Stimulated activated CD4-positive, alpha-beta T cell treated with anti-CD3 and anti-CD28 coated beads, TNF-alpha, amount 100 ng/mL, for 1 hour (primary cell): ENCODE measurements at regions not wholly inside any gene's neighbourhood (a gene's known extent, or its start where the extent isn't known, plus 50 kb on each side); places are given as distances from the start of the nearest gene placed in this dataset.

Experiments used
- DNase-seq, 3 donors: peaks; one replicate each; pipeline ENCODE4 v3.0.0-alpha.2; 2020; ENCODE audit warnings: low read depth in 3 of 3, low spot score in 1 of 3

DNA sequence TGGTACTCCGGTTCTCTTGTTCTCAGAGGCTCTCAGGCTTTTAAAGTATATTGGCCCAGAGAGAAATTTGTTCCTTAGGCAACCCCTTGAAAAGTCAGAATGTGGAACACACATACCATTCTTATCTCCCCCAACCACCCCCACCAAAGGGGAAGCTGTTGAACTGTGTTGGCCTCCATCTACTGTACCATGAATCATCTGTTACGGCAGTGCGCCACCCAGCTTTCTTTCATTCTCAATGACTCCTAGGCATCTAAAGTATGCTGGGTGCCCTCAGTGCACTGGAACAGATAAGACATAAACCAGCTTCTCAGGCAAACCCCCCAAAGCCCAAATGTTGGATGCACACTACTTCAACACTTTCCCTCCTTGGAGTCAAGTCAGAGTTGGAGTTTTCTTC is 696.2 kb upstream of the TENM4 start:
- DNase-seq = no peak

- no peak for DNase-seq
These were observed 688.6 kb upstream of the TENM4 start for GRCh38 chr11:80129396-80129795.

DNA sequence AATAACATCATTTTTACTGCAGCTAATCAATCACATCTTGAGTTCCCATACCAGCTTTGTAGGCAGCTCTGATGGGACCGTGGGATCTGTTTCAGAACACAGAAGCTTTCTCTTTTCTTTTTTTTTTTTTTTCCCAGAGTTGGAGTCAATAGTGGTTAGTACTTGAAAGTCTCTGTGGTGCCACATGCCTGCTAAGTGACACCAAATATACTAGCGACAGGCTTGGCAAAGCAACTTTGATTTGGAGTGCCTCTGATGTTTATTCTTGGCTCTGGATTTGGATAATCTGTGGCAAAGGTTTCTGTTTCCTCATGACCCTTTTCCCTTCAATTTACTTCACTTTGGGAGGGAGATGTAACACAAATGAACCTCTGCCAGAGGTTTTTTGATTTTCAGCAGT is 681.4 kb upstream of the TENM4 start:
- no peak for DNase-seq

GRCh38 chr11:80118073-80118472 is 677.2 kb upstream of the TENM4 start:
- DNase-seq = no peak

DNA sequence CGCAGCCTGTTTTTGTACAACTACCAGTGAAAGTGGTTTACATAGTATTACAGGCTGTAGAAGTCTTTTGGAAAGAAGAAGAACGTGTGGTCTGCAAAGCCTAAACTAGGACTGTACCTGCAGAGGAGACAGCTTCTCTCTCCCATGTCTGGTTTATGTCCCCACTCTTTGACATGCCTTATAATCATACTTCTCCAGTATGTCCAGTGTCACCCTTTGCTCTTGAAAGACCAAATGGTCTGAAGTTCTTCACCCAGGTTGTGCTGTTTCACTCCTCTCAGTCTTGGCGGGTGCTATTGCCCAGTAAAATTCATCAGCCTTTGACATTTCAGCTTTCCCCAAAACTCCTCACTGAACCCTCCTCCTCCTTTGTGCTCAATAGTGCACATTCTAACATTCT is 676.0 kb upstream of the TENM4 start:
- no peak for DNase-seq

DNA sequence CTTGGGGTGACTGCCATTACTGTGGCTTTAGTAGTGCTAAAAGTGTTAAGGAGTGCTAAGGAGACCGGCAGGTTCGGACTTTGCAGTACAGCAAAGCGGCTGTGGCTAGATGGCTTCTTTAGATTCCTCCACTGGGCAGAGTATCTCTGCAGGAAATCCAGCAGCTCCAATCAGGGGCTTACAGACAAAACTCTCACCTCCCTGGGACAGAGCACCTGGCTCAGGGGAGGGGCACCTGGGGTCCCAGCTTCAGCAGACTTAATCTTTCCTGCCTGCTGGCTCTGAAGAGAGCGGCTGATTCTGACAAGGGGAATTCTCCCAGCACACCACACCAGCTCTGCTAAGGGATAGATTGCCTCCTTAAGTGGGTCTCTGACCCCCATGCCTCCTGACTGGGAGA is 668.8 kb upstream of the TENM4 start:
- no peak for DNase-seq

DNA sequence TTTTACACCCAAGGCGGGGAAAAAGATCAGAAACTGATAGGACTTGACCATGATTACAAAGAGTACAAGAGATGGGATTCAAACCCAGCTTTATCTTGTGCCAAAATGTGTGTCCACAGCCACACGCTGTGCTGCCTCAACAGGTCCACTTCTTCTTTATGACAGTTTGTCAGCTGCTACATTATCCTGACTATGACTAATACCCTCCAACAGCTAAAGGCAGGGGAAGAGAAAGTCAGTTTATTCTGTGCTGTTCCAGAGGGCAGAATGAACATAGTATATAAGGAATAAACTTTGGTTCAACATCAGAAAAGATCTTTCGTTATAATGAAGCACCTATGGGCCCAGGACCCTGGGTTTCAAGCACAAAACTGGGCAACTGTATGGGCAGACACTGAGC is 668.2 kb upstream of the TENM4 start:
- DNase-seq = no peak

GRCh38 chr11:80107415-80107814 is 666.6 kb upstream of the TENM4 start:
- no peak for DNase-seq

- DNase-seq = no peak
These were observed 663.4 kb upstream of the TENM4 start for GRCh38 chr11:80104191-80104590.

DNA sequence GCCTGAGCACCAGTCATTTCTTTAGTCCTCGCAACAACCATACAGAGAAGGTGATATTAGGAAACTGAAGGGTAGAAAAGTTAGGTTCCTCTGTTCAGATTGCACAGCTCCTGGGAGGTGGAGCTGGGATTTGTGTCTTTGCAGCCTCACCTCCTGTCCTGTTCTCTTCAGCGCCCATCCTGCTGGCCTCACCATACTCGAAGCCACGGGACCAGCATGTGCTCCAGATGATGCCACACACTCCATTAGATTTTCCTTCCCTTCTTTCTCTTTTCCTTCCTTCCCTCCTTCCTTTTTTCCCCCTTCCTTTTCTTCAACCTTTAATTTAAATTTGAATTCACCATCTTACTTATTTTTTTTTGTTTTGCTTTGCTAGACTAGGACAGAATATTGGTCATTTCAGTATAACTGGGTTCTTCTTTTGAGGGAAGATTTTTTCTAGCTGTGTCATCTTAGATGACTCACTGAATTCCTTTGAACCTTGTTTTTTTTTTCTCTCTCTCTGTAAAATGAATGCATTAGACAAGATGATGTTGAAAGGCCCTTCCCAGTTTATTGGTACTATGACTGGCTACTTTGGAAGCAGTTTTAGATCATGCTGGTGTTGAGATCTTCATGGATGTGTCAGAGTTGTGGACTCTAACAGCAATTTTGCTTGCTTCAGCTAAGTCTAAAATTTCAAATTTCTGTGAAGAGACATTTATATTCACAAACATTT is 662.5 kb upstream of the TENM4 start:
- no peak for DNase-seq

GRCh38 chr11:80097146-80097545 is 656.3 kb upstream of the TENM4 start:
- no peak for DNase-seq

- no peak for DNase-seq
These were observed 655.9 kb upstream of the TENM4 start for GRCh38 chr11:80096736-80097135.

GRCh38 chr11:80086496-80087055 is 645.7 kb upstream of the TENM4 start:
- DNase-seq = no peak

DNA sequence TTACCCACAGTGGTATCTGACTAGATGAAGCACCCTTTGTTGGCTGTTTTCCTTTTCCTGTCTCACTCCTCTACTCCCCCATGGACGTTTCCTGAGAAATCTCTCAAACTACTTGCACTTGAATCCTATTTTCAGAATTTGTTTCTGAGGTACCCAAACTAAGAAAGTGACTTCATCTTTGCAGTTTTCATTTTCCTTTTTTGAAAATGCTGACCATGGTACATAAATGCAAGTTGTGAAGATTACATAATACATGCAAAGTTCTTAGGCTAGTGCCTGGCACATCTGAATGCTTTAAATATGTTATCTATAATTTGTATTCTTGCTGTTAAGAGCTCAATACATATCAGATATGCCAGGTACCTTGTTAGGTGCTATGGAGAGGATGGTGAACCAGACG is 644.7 kb upstream of the TENM4 start:
- DNase-seq = no peak

DNA sequence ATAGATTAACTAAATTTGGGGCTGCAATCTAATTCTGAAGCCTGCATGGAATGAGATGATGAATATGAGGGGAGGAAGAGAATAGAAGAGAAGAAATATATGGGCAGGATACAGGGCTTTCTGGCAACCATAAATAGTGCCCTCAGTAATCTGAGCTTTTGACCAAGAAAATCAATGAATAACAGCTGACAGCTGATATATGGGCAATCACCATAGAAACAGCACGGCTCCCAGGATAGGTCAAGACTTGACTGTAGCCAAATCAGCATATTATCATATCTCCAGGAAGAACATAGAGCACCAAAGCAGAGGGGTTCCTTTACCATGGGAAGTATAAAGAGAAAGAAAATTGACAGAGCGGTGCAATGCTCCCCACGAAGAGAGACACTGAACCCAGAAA is 643.8 kb upstream of the TENM4 start:
- no peak for DNase-seq

DNA sequence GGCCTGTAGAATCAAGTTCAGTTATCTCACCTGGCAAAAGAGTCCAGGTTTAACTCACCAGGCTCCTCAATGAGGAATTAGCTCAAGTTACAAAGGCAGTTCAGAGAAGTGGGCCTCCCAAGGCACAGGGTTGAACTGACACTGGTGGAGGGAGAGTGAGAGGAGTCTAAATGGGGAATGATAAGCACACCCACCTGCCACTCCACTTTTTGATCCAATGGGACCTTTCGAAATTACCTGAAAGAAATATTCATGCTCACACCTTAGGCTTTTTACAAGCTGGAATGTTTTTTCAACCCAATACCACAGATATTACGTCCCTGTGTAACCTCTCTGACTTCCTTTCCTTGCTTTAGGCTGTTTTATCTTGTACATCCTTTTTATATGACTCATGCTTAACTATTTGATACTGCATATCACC is 642.7 kb upstream of the TENM4 start:
- no peak for DNase-seq

DNA sequence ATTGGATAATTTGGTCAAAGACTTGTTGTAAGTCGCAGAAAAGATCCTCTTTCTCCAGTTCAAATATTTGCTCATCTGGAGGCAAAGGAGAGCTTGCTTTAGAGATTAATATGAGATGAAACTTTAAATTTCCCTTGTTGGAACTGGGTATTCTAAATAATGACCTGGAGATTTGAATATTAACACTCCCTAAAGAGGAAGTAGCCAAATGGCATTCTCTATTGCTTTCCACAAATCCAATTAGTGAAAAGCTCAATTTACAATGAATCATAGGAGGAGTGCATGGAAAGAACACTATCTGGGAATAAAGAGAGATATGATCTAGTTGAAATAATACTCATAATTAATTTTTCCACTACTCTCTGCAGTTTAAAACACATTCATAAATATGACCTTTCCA is 641.6 kb upstream of the TENM4 start:
- DNase-seq = no peak

DNA sequence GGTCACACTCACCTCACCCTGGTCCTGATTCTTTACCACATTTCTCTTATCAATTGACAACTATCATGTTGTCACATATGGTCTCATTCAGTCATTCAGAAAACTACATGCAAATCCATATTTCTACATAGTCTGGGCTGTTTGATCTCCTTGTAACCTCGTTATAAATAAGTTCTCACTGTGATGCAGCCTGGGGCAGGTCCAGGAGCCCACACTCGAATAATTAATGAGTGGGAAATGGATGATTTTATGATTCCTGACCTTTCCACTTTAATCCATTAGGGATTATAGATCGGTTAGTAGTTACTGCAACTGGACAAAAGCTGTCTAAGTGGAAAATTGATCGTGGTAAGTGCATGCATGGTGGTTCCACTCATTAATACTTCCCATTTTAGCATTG is 636.3 kb upstream of the TENM4 start:
- no peak for DNase-seq

- no peak for DNase-seq
These were observed 634.0 kb upstream of the TENM4 start for GRCh38 chr11:80074837-80075236.

- DNase-seq = no peak
These were observed 625.5 kb upstream of the TENM4 start for GRCh38 chr11:80066291-80066690.

- no peak for DNase-seq
These were observed 624.3 kb upstream of the TENM4 start for GRCh38 chr11:80065086-80065485.

- DNase-seq = no peak
These were observed 620.2 kb upstream of the TENM4 start for GRCh38 chr11:80061056-80061455.

DNA sequence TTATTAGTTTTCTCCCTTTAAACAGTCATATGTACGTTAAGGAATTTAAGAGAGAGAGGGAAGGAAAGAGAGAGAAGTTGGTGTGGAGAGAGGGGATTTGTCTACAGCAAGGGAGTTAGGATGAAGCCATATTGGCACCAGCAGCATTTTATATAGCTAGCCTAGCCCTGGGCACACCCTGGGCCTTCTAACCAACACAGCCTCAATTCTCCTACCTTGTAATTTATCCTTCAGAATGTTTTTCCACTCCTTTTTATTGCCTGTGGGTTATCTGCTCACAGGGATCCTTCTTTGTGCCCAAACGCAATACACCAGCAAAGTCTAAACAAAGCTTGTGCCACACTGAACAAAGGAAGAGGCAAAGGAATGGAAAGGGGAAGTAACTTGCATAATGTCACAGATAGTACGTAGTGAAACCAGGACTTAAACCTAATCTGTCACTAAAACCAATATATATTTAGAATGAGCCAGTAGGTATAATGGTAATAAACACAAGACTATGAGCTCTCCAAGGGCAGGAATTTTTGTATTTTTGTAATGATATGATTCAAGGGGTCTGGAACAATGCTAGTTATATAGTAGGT is 613.8 kb upstream of the TENM4 start:
- DNase-seq = no peak
